ENCODE measurements at regions not wholly inside any gene's neighbourhood (a gene's known extent, or its start where the extent isn't known, plus 50 kb on each side); places are given as distances from the start of the nearest gene placed in this dataset.
"Not testable (repeated sequence)": the region's sequence is repeated elsewhere in the genome, so short reads cannot be mapped to it uniquely, and the experiment has no call there.

- DNase-seq (ENCODE audit: low read depth); in situ Hi-C loops (cut with HindIII; ENCODE audit: low pct_unique_long_range_greater_than_20kb, low sequenced_read_pairs): not testable (repeated sequence)
Observed at GRCh38 chr17:27365329-27365945, 71.5 kb downstream of the WSB1 start.

GRCh38 chr17:27366437-27366836 lies 72.5 kb downstream of the WSB1 start:
- in situ Hi-C loops (cut with HindIII; ENCODE audit: low pct_unique_long_range_greater_than_20kb, low sequenced_read_pairs) = no loop called here
- DNase-seq (ENCODE audit: low read depth) = no peak

GRCh38 chr17:27367121-27367981 lies 73.4 kb downstream of the WSB1 start:
- no peak for DNase-seq (ENCODE audit: low read depth)
- in situ Hi-C loops (cut with HindIII; ENCODE audit: low pct_unique_long_range_greater_than_20kb, low sequenced_read_pairs) = no loop called here

DNA sequence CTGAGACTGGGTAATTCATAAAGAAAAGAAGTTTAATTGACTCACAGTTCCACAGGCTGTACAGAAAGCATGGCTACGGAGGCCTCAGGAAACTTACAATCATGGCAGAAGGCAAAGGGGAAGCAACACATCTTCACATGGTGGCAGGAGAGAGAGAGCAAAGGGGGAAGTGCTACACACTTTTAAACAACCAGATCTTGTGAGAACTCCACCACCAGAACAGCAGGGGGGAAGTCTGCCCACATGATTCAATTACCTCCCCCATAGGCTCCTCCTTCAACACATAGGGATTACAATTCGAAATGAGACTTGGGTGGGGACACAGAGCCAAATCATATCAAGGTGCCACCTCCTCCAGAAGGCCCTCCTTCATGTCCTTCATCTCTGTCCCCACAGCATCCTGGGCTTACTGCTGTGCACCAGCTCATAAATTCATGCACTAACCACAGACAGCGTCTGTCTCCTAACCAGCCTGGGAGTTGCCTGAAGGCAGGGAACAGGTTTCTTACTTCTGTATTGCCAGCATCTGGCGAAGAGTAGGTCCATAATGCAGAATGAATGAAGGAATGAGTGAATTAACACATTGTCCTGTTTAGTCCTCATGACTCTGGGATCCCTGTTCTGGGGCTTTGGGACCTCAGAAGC lies 74.4 kb downstream of the WSB1 start:
- no peak for DNase-seq (ENCODE audit: low read depth)
- in situ Hi-C loops (cut with HindIII; ENCODE audit: low pct_unique_long_range_greater_than_20kb, low sequenced_read_pairs) = no loop called here

- no peak for DNase-seq (ENCODE audit: low read depth)
- in situ Hi-C loops (cut with HindIII; ENCODE audit: low pct_unique_long_range_greater_than_20kb, low sequenced_read_pairs) = no loop called here
Observed at GRCh38 chr17:27368980-27369379, 75.1 kb downstream of the WSB1 start.

GRCh38 chr17:27370776-27371175 lies 76.9 kb downstream of the WSB1 start:
- DNase-seq (ENCODE audit: low read depth) = no peak
- in situ Hi-C loops (cut with HindIII; ENCODE audit: low pct_unique_long_range_greater_than_20kb, low sequenced_read_pairs) = no loop called here

GRCh38 chr17:27373695-27374094 lies 79.8 kb downstream of the WSB1 start:
- in situ Hi-C loops (cut with HindIII; ENCODE audit: low pct_unique_long_range_greater_than_20kb, low sequenced_read_pairs); DNase-seq (ENCODE audit: low read depth): not testable (repeated sequence)

DNA sequence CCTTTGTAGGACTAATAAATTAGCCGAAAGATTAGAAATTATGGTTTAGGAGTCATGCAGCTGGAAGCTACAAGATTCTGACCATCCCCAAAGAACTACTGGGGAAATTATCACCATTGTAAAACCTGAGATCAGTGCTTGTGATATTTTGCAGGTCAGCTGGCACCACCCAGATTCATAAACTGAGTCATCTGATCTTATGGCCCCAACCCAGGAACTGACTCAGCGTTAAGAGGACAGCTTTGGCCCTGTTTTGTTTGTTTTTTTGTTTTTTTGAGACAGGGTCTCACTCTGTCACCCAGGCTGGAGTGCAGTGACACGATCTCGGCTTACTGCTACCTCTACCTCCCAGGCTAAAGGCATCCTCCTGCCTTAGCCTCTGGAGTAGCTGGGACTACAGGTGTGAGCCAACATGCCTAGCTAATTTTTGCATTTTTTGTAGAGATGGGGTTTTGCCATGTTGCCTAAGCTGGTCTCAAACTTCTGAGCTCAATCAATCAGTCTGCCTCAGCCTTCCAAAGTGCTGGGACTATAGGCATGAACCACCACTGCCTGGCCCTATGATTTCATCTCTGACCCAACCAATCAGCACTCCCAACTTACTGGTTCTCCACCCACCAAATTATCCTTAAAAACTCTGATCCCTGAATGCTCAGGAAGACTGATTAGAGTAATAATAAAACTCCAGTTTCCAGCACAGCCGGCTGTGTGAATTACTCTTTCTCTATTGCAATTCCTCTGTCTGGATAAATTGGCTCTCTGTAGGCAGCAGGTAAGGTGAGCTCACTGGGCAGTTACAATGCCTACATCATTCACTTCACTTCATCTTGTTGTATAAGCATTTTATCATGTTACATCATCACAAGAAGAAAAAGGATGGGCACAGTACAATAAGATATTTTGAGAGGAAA lies 79.4 kb upstream of the KSR1 start:
- no peak for DNase-seq (ENCODE audit: low read depth)
- in situ Hi-C loops (cut with HindIII; ENCODE audit: low pct_unique_long_range_greater_than_20kb, low sequenced_read_pairs) = no loop called here

- in situ Hi-C loops (cut with HindIII; ENCODE audit: low pct_unique_long_range_greater_than_20kb, low sequenced_read_pairs) = no loop called here
- DNase-seq (ENCODE audit: low read depth) = no peak
Observed at GRCh38 chr17:27378482-27379175, 77.6 kb upstream of the KSR1 start.

- in situ Hi-C loops (cut with HindIII; ENCODE audit: low pct_unique_long_range_greater_than_20kb, low sequenced_read_pairs) = no loop called here
Observed at GRCh38 chr17:27379888-27380533, 76.2 kb upstream of the KSR1 start.

DNA sequence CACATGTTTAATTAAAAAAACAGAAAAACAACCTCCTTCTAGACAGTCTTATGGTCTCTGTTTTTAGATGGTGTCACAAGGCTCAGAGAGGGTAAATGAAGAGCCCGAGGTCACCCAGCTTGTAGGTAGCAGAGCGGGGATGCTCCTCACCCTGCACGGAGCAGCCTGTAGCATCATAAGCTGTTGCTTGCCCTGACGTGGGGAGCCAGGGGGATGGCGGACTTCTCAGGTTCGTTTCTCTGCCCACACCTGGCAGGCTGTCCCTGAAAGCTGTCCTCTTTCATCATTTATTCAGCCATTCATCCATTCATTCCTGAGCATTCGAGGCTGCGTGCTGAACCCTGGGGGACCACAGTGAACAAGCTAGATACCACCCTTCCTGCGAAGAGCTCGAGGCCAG lies 75.7 kb upstream of the KSR1 start:
- in situ Hi-C loops (cut with HindIII; ENCODE audit: low pct_unique_long_range_greater_than_20kb, low sequenced_read_pairs) = no loop called here
- no peak for DNase-seq (ENCODE audit: low read depth)

More at GRCh38 chr17:27379888-27380533, 76.2 kb upstream of the KSR1 start:
- DNase-seq (ENCODE audit: low read depth) = peak; percentile 34

DNA sequence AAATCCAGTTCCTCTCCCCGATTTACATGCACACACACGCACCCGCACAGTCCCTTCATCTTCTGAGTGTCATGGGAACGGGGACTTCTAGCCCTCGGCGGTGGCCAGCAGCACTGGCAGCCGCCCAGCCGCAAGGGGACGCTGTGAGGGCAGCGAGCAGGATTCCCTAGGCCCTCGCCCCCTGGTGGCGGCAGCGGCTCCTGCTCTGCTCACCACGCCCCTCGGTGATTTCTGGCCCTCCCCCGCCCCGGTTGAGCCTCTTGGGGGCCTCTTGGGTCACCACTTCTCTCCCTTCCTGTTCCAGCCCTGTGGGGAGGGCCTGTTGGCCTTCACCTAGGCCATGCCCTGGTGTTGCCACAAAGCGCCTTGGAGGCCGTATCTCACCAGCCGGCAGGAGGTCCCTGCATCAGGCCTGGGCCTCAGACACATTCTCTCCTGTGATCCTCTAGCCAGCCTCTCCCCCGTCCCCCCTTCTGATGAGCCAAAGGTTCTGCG lies 75.2 kb upstream of the KSR1 start:
- DNase-seq (ENCODE audit: low read depth) = peak; percentile 10
- in situ Hi-C loops (cut with HindIII; ENCODE audit: low pct_unique_long_range_greater_than_20kb, low sequenced_read_pairs) = no loop called here

DNA sequence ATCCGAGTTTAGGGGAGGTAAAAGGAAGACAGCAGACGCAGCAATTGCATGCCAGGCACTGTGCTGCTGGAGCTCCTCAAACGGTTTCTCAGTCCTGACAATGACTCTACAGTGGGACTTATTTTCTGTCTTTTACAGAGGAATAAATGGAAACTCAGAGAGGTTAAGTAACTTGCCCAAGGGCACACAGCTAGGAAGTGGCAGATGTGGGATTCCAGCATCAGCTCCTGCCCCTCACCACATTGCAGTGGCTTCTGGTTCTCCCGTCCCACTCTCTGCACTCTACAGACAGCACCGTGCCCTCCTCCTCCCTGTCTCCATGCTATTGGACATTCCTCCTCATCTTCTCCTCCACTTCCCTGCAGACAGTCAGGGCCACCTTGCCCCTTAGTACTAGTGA lies 74.2 kb upstream of the KSR1 start:
- DNase-seq (ENCODE audit: low read depth) = no peak
- in situ Hi-C loops (cut with HindIII; ENCODE audit: low pct_unique_long_range_greater_than_20kb, low sequenced_read_pairs) = no loop called here

GRCh38 chr17:27384261-27384701 lies 72.0 kb upstream of the KSR1 start:
- in situ Hi-C loops (cut with HindIII; ENCODE audit: low pct_unique_long_range_greater_than_20kb, low sequenced_read_pairs) = no loop called here
- peak; percentile 78 for DNase-seq (ENCODE audit: low read depth)

GRCh38 chr17:27384726-27385125 lies 71.5 kb upstream of the KSR1 start:
- no peak for DNase-seq (ENCODE audit: low read depth)
- in situ Hi-C loops (cut with HindIII; ENCODE audit: low pct_unique_long_range_greater_than_20kb, low sequenced_read_pairs) = no loop called here

DNA sequence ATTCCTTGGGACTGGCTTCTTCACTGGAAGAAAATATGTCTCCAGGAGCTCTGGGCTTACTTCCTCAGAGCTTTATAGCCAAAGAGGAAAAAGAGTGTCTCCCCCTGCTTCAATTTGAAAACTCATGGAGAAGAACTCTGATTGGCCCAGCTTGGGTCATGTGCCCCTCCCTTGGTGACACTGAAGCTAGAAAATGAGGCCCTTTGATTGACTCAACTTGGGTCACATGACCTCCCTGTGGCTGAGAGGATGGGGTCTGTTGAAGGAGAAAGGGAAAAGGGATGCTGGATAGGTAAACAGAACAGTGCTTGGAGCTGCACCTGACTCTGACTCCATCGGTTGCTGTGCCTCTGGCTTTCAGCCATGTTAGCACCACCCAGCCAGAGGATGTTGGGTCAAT lies 70.6 kb upstream of the KSR1 start:
- in situ Hi-C loops (cut with HindIII; ENCODE audit: low pct_unique_long_range_greater_than_20kb, low sequenced_read_pairs) = no loop called here
- no peak for DNase-seq (ENCODE audit: low read depth)

Data from Caki2 (cell line).